NCI-H460 (cell line): ENCODE measurements at regions not wholly inside any gene's neighbourhood (a gene's known extent, or its start where the extent isn't known, plus 50 kb on each side); places are given as distances from the start of the nearest gene placed in this dataset.

Experiments used
- DNase-seq: peaks from one replicate; pipeline ENCODE4 v3.0.0-alpha.2; 2016; ENCODE audit warnings: low read depth; ENCODE audit errors: extremely low read depth

DNA sequence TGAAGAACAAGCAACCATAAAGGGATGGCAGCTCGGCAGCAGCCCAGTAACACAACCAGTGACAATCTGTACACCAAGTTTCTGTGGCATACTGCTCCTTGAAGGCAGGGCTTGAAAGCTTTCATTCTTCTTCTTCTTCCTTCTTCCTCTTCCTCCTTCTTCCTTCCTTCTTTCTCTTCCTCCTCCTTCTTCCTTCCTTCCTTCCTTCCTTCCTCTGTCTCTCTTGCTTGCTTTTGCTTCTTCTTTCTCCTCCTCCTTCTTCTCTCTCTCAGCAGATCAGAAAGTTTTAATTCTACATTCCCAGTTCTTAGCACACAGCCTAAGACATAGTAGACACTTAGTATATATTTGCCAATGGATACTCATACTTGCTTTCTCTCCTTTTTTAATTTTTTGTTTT, 95.9 kb downstream of the GLUL start:
- no peak for DNase-seq

DNA sequence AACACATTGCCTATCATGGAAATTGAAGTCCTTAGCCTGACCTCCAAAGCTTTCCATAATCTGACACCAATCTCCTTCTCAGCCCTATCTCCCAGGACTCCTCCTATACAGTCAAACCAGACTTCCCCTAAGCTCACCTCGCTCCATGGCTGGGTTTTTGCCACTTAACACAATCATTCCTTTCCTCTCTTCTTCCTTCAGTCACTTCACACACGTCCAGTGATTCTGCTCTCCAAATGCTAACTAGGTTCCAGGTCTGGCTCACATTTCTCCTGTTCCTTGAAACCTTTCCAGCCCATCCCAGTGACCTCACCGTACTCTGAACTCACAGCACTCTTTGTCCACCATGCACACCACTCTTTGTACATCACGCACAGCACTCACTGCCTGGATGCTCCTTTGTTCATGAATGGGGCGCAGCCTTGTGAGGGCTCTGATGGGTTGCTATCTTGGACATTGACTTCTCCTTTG, 98.4 kb downstream of the GLUL start:
- no peak for DNase-seq

DNA sequence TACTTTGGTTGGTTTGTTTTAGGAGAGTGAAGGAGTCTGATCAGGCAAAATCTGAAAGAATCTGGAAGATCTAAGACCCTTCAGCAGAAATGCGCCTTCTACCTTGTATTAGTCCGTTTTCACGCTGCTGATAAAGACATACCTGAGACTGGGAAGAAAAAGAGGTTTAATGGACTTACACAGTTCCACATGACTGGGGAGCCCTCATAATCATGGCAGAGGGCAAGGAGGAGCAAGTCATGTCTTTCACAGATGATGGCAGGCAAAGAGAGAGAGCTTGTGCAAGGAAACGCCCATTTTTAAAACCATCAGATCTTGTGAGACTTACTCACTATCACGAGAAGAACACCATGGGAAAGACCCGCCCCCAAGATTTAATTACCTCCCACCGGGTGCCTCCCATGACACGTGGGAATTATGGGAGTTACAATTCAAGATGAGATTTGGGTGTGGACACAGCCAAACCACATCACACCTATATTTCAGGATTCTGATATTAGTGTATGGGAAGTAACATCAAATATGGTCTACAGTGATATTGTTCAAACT, 99.3 kb downstream of the GLUL start:
- DNase-seq = no peak

DNA sequence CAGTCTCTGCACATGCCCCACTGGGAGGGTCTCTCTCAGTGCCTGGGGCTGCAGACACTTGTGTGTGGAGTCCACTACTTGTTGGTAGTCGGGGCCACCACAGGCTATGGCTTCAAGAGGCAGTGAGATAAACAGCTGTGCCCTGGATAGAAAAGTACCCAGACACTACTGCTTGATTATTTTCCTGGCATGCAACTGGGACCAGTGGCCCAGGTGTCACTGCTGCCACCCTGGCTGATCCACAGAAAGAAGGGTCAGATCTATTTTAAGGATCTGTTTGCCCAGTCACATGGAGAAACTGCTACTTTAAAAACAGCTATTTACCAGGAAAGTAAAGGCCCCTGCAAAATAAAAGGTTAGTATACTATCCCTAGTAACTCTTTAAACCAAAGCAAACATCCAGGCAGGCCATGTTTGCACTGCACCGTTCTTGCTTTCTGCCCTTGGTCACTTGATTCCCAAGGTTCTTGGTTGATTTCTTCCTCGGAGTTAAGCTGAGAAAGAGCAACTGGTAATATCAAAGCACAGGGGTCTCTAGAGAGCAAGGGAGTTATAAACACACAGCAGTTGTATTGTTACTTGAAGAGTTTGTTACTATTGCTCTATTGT, 99.9 kb downstream of the GLUL start:
- DNase-seq = no peak

DNA sequence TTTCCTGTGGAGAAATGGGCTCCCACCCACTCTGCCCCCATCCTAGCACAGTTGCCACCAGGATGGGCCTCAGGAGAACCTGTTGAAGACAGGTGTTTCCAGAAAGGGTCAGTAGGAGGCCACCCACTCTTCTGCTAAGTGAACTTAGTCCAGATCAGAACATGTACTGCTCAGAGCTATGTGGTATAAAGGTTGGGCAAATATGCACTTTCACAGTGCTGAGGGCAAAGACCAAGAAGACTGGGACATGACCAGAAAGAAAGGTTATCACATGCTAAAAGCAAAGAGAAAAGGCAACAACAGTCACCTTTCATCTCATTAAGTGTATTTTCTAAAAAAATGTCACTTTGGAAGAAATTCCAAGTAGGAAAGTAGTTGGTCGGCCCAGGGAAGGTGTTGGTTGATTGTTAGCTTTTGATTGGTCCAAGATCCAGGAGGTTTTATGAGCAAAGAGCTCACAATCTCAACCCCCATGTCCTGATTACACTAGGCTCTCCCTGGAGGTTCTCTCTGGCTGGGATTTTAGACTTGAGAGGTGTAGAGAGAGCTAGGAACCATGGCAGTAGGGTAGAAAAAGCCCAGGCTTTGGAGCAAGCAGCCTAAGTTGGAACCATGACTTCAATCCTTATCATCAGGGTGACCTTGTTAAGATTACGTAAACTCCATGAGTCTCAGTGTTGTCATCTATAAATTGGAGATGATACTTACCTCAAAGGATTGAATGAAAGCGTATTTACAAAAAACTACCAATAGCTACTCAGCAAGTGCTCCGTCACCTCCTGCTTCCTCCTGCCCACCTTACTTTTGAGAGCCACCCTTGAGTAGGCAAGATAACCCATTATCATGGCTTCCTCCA, 102.6 kb downstream of the GLUL start:
- no peak for DNase-seq

DNA sequence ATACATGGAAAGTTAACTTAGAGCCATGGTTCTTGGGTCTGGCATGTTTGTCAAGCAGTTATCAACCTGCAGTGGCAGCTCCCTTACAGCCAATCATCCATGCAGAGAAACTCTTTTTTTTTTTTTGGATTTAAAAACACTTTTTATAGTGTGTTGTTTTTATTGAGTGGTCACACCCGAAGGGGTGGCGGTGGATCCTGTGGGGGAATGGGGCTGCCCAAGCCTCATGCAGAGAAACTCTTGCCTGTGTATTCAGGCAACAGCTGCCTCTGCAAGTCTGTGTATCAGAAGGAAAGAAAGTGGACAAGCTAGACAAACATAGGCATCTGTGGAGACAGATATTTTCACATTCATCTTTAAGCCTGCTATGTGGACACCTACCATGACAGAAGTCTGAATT, 104.8 kb downstream of the GLUL start:
- DNase-seq = no peak

DNA sequence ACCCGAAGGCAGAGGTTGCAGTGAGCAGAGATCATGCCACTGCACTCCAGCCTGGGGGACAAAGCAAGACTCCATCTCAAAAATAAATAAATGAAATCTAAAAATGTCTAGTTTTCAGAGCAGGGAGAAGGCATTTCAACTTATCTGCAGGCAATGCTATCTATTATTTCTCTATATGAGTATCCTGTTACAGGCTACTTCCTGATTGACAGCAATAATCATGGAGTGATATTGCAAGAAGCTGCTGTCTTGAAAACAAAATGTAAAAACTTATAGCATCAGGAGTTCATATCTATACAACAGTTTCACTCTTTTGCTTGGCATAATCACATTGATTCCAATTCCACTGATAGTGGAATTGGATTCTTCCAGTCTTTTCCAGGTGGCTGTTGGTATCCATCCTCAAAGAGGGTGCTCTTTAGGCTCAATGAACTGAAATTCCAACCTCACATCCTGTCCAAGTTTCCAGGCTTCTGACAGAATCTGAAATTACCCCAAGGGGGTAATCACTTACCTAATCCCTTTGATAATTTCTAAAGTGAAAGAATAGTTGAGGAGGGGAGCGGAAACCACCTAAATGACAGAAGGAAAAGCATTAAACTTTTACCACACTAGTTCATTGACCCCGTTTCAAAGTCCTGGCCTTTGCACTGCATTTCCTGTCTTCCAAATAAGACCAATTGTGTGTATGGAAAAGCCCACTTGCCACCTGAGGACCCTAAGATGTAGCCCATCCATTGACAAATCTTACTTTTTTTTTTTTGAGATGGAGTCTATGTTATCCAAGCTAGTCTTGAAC, 107.6 kb downstream of the GLUL start:
- no peak for DNase-seq

DNA sequence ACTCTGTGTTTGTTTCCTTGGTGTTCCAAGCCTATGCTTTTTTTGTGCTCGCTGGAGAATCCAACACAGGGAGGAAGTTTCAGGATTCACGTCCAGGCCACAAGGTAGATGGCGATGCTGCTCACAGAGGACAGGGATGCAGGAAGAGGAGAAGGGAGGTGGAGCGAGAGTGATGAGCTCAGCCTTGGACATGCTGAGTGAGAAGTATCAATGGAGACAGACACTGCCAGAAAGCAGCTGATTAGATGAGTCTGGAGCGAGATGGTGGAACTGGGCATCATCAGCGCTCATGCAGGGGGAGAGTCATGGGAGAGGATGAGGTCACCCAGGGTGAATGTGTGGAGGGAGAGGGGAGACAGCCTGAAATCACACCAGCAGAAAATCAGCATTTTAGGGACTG, 110.0 kb downstream of the GLUL start:
- DNase-seq = no peak

DNA sequence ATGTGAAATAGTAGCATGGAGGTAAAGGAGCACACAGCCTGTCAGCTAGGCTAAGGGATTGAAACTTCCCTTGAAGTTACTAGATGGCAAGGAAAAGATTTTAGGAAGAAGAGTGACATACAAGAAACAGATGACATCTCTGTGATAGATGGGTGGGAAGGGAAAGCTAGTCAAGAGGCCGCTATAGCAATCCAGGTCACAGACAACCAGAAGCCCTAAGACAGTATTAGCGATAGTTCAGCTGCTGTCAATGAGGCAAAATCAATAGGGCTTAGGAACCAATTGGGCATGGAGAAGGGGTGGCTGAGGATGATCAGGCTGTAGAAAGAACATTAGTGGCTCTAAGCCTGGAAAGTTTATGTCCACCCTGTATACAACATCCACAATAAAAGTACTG, 111.1 kb downstream of the GLUL start:
- no peak for DNase-seq

DNA sequence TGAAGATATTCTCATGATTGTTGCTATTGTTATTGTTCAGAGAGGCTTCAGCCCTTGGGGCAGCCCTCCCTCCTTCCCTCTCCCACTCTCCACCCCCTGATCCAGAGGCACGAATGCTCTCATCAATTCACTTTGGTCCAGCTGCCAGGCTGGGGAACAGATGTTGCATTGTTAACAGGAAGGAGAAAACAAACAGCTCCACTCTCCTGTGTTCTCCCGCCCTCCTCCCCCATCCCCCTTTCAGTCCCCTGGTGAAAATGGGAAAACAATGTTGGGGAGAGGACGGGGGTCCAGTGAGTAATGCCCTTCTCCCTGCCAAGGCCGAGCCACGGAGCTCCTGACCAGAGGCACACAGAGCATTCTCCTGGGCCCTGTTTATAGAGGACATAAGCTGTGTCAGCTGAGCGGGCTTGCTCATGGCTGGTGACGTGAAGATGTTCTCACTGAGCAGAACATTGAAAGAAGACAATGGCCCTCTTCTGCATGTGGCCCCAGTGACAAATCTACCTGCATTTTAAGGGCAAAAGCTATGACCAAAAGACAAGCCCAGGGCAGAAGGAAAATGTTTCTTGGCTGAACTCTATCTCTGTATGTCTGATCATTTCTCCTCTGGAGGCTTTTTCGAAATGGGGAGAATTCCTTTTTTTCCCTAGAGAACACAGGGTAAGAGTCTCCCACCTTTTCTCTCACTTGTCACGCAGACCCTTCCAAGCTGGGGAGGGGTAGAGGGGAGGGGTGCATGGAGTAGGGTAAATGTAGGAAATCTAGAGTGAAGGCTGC, 111.7 kb downstream of the GLUL start:
- DNase-seq = no peak

DNA sequence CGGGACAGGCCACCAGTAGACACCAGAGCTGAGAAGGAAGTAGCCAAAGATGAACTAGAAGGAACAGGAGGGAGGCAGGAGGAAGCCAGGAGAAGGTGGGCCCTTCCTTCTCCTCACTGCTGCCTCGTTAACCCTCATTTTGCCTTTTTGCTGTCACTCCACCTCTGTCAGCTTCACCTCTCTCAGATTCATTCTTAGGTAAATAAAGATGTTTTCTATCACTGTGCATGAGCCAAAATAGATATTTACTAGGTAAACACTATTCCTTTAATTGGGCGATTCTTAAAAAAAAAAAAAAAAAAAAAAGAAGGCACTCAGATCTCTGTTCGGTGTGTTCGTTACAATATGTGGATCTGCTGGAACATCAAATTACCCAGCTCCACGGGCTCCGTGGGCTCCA, 112.3 kb downstream of the GLUL start:
- no peak for DNase-seq

DNA sequence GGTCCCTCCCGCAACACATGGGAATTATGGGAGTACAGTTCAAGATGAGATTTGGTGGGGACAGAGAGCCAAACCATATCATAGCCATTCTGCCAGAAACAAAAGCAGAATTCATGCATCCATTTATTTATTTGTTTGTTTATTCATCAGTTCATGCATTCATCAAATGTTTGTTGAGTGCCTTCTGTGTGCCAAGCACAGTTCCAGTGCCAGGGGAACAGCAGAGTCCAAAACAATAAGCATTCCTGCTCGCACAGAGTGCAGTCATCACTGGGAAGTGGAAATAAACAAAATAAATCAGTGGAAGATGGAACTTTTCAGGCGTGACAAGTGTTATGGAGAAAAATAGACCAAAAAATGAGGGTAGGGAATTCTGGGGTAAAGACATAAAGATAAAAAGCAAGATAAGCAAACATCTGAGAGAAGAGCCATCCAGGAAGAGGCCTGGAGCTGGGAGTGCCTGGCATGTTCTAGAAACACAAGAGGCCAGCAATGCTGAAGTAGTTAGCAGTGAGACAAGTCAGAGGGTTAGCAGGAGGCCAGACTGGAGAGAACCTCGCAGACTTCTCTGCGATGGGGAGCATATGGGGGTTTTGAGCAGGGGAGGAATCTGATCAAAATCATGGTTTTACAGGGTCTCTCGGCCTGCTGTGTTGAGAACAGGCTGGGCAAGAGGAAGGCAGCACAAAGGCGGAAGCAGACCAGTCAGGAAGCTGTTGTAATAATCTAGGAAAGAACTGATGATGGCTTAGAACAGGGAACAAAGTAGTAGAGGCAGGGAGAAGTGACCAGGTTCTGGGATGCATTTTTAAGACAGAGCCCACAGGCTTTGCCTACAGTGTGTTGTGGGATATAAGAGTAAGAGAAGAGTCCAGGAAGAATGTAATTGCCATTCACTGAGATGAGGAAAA, 113.2 kb downstream of the GLUL start:
- no peak for DNase-seq

DNA sequence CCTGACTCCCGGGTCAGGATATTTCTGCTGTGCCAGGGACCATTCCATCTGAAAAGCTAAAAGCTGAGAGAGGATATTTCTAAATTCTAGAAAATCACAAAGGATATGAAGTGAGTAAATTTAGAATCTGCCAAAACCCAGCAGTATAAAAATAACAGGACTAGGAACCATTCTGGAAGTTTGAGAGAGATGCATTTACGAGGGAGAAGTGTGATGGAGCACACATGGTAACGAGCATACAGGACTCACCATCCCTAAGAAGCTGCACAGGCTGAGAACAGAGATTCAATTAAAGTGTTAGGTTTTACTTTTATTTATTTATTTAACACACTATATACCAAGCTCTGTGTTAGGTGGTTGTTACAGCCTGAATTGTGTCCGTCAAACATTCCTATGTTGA, 116.3 kb downstream of the GLUL start:
- DNase-seq = no peak

DNA sequence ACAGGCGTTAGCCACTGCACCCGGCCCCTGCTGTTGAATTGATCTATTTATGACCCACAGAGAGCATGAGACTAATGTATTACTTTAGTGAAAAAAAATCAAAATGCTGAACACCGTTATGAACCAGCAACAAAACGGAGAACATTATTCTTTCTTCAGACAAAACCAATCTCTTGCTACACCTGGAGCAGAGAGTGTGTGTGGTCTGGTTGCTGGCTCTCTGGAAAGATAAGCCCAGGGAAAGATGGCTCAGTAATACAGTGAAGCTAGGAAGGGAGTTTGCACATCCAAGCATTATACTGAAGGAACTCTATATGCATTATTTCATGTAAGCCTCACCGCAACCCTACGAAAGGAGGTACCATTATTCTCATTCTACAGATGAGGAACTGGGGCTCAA, 117.0 kb downstream of the GLUL start:
- no peak for DNase-seq

DNA sequence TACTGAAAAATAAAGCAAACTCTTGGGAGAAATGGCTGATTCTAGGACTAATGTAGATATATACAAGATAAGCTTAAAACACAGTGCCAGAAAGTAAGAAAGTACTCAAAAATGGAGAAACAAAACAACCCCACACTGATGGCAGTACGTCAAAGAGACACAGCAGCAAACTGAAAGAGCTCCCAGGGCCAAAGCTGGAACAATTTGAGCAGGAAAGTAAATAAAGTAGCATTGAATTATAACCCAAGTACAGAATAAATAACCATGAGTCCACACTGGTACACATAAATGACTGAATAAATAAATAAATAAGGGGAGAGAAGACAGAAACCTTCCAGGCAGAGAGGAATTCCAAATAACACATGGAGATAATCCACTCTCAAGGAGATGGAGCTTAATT, 120.9 kb downstream of the GLUL start:
- no peak for DNase-seq

DNA sequence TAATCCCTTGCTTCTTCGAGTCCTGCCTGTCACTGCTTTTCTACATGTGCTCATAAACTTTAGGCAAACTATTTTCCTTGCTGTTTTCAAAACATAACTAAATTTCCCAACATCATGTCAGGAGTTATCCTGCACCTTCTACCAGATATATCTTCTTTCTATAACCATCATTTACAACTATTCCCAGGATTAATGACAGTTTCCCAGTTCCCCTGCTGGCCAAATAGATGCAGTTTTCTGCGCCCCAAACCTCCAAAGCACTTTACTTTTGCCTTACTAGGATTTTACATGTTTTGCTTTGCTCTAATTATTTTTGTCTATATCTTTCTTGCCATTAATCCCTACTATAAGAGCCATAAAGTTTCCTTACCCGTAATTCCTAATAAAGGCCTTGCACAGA, 122.5 kb downstream of the GLUL start:
- DNase-seq = no peak

DNA sequence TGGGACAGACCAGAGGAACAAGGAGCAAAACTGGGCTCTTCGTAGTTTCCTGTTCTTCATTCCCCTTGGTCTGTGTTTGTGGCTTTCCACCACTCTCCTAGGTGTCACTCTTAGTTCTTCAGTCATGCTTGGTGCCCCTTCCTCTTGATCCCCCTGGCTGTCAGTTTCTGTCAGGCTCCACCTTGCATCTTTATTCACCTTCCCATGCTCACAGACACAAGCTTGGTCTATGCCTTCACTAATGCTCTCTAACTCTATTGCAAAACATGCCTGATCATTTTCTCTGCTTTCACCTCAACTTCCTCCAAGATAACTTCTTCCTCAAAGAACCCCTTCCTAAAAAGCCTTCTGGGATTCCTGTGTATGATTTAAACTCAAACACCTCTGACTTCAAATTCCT, 122.9 kb downstream of the GLUL start:
- no peak for DNase-seq

DNA sequence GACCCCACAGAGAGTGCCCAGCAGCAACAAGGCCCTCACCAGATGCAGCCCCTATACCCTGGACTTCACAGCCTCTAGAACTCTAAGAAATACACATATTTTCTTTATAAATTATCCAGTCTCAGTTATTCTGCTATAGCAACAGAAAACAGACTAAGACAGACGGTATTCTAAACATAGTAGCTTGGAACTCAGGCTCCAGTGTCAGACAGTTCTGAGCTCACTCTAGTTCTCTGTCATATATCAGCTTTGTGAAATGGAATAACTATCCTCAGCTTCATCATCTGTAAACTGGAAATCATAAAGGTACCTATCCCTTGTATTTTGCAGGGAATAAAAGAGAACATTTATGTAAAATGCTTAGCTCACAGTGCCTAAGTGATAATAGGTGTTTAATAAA, 127.4 kb downstream of the GLUL start:
- no peak for DNase-seq

DNA sequence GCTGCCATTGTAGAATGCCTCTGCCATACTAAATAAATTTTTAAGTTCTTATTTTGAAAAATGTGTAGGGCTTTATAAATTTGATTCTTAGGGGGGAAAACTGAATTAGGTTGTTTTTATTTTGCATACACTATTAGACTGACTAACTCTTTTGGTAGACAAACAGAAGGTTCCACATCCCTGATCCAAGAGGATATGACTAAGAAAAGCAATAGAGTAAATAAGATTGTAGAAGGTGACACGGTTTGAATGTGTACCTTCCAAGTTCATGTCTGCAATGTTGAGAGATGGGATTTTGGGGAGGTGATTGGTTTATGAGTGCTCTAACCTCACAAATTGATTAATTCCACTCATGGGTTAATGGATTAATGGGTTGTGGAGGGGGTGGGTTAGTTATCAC, 127.9 kb downstream of the GLUL start:
- no peak for DNase-seq

DNA sequence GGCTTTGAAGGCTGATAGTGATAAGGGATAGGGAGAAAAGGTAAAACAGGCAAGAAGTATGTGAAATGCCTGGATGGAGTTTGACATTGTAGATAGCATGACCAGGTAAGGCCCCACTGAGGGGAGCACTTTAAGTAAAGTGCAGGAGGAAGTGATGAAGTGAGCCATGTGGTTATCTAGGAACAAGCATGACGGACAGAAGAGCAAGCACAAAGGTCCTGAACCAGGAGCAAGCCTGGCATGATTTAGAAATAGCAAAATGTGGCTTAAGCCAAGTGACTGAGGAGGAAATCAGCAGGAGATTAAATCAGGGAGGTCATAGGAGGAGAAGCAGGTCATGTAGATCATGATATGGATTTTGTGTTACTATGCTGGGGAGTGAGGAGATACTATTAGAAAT, 129.2 kb downstream of the GLUL start:
- no peak for DNase-seq
